ENCODE measurements at regions not wholly inside any gene's neighbourhood (a gene's known extent, or its start where the extent isn't known, plus 50 kb on each side); places are given as distances from the start of the nearest gene placed in this dataset.
A peak's percentile ranks its signal among the peaks of the same experiment; 100 is the strongest.

DNA sequence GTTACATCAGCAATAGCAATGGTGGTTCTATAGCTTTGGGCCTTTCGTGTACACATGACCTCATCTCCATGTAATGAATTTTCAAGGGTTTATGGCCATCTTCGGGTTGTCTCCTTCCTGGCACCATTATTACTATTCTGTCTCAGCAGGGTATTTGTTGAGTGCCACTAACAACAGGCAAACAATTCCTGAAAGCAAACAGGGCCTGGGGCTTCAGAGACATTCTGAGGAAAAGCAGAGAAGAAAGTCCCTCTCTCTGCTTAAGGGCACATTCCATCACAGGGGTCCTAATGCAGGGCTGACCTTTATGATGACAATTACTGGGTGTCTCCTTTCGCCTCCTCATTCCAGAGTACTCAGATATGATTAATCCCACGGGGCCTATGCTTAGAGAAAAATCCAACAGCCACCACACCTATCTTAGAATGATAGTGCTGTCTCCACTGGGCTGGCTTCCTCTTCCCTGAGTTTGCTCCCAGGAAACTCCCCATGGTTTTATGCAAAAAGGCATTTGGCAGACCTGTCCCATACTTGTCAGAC is 540.2 kb upstream of the ZNF462 start:
- no peak for DNase-seq (ENCODE audit: low read depth in 3 of 3)

DNA sequence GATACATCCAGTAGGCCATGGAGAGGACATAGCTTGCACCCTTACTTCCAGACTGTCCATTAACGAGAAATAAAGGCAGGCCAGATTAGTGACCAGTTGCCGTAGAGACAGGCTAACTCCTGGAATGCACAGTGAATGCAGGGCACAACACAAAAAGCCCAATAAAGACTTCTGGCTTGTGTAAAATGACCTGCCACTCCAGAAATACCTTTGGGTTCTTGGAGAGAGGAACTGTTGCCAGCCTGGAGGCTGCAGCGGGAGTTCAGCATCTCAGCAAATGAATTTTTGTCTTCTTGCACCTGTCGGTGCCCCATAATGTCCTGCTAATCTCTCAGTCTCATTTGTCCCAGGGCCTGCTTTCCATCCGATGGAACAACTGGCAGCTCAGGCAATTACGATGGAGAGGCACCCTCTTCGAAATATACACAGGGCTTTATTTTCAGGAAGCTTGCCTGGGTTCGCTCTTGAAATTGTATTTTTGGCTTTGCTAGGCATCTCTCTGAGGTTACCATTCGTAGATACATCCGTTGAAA is 538.8 kb upstream of the ZNF462 start:
- DNase-seq (ENCODE audit: low read depth in 3 of 3) = no peak

DNA sequence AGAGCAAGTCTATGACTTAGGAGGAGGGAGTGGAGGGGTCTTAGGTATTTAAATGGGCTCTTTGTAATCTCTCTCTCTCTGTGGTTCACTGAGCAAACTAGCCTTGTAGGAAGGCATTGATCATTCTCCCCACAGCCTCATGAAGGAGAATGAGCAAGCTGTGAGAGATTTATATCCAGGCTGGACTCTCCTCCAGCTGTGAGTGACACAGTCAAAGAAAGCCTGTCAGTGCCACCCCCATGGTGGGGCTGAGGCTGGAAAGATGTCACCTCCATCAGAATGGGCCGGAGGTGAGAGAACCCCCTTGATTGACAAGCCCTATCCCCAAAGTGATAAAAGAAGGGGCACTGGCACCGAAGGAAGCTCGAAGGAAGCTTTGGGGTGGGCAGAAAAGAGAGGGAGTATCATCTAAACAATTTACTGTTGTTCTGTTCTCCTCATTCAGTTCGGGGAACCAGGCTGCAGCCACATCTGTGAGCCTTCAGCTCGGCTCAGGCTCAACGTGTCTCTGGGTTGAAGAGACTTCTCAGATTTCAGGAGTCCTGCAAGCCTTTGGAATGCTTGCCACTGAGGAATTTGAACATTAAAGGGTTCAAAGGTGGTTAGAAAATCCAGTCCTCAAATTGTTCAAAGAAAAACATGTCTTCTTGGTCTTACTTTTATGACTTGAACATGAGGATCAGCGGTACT is 538.2 kb upstream of the ZNF462 start:
- no peak for DNase-seq (ENCODE audit: low read depth in 3 of 3)

DNA sequence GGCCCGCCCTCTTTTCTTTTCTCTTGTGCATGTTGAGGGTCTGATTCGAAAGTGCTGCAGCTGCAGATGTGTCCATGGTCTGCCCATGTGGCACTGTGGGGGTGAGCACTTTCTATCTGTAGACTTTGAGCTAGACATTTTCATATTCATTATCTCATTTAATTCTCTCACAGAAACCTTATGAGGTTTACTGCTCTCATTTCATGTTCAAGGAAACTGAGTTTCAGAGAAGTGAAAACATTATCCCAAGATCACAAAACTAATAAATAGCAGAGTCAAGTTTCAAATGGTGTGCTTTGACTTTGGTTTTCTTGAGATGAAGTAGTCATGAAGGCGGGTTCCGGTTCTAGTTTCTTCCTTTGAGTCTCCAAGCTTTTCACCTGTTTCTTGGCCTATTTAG is 536.5 kb upstream of the ZNF462 start:
- no peak for DNase-seq (ENCODE audit: low read depth in 3 of 3)

DNA sequence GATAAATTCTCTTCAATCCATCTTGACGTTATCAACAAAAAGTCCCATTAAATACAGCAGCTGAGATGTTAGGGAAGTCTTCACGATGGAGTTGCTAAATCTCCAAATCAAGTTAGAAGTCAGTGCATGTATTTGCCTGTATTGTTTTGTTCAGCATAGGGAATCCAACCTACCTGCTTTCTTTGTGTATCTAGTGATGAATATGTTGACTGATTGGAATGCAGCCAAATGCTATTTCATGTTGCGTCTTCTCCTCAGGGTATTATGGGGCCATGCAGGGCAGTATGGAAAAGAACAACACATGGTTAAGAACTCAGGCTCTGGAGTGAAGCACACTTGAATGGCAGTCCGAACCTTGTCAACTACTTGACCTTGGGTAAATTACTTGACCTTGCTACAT is 529.5 kb upstream of the ZNF462 start:
- DNase-seq (ENCODE audit: low read depth in 3 of 3) = no peak

DNA sequence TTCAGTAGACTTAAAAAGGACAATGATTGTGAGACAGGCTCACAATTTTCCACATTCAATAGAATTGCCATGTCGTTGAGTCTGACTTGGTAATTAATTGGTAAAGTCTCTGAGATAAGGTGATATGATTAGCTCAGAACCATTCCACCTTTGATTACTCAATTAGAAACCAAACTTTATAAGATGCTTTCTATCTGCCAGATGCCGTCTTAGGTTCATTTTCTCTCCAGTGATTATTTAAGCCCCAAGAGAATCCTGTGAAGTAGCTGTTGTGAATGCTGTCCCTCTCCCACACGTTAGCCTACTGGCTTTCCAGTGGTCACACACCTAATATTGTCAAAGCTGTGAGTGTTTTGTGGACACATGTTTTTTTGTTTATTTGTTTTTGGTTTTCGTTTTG is 528.9 kb upstream of the ZNF462 start:
- DNase-seq (ENCODE audit: low read depth in 3 of 3) = no peak

DNA sequence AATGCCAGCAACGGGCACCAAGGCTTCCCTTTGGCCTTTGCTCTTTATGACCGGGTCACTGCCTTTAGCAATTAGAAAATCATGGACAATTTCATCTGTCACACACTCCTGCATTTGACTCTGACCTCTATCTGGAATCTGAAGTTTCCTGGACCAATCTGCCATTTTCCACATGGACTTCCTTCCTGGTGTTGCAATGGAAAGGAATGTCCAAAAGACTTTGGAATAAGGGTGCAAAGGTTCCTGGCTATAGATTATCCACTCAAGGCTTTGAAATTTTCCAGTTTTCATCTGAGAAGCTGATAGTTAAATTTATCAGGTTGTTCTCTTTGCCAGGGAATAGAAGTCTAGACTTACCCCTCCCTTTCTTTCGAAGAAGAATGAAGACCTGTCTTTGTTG is 523.1 kb upstream of the ZNF462 start:
- DNase-seq (ENCODE audit: low read depth in 3 of 3) = no peak

DNA sequence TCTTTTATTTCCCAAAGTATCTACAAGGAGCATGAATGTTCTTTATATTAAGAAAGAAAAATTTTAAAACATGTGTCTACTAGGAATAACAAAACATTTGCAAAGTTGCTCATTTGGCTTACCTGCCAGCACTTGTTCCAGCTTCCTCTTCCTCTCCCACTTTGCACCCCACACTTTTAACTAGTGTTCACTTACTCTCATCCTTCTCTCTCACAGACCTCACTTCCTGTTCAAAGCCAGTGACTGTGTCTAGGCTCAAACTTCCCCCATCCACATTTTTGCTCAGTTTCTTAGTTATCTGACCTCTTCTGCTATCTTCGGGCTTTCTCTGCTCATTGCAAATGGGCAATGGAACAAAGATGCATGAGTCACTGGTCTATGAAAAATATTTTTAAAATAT is 512.2 kb upstream of the ZNF462 start:
- no peak for DNase-seq (ENCODE audit: low read depth in 3 of 3)

DNA sequence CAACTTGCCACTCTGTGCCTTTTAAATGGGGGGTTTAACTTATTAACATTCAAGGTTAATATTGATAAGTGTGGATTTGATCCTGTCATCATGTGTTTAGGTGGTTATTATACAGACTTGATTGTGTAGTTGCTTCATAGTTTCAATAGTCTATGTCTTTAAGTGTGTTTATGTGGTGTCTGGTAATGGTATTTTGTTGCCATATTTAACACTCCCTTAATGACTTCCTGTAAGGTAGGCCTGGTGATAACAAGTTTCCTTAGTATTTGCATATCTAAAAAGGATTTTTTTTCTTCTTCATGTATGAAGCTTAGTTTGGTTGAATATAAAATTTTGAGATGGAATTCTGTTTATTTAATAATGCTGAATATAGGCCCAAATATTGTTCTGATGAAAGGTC is 506.0 kb upstream of the ZNF462 start:
- DNase-seq (ENCODE audit: low read depth in 3 of 3) = no peak

DNA sequence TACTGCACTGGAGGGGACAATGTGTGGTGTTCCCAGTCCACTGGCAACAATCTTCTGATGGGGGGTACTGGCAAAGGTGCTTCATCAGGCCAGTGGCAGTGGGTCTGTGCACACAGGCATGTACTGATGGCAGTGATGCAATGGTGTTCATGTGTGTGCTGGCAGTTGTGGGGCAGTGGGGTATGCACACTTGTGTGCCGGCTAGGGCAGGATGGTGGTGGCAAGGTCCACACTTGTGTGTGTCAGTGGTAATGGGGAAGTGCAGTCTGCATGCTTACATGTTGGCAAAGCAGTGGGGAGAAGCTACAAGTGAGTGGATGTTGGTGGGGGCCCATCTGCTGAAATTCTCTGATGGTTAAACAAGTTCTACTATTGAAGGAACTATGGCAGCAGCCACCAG is 504.6 kb upstream of the ZNF462 start:
- peak in 1 of 3 experiments; percentile 1 for DNase-seq (ENCODE audit: low read depth in 3 of 3)

DNA sequence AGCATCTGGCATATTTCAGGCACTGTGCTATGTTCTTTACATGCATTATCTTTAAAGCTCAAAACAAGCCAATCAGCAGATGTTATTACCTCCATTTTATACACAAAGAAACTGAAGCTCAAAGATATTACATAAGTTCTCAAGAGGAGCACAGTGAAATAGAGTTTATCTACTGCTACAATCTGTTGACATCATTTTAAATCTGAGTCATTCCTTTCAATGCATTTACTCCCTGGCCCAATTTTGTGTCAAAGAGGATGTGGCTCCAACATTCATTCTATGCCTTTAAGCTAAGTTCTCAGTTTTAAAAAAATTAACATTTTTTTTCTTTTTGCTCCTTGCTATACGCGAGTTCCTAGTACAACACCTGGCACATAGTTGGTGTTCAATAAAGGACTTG is 486.3 kb upstream of the ZNF462 start:
- DNase-seq (ENCODE audit: low read depth in 3 of 3) = no peak

DNA sequence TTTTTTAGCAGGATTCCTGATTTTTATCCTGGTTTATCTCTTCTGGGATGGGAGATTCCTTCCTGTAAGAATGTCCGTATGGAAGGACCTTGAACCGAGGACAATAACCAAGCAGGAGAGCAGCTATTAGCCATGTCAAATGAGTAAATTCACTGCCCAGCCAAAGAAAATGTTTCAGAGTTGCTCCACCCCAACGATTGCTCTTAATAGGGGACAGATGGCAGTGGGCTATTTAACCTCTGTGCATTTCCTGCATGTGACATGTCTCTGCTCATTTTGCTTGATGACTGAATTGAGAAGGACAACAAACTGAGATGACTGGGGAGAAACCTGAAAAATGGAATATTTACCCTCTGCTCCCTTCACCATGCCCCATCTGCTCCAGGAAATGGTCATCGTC is 479.9 kb upstream of the ZNF462 start:
- no peak for DNase-seq (ENCODE audit: low read depth in 3 of 3)

DNA sequence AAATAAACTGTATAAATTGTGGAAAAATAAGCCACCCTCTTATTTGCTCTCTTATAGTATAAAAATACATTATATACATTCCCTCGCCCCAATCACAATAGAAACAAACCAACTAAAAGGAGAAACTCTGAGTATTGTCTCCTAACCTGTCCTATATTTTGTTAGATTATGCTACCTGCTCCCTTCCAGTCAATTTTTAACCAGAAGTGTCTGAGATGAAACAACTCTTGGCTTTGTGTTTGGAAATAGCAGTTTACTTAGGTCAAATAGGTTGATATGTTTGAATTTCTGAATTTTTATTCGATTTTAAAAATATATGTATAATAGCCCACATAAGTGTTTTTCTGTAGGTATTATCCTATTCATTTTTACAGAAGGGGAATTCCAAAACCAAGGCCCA is 475.0 kb upstream of the ZNF462 start:
- no peak for DNase-seq (ENCODE audit: low read depth in 3 of 3)

DNA sequence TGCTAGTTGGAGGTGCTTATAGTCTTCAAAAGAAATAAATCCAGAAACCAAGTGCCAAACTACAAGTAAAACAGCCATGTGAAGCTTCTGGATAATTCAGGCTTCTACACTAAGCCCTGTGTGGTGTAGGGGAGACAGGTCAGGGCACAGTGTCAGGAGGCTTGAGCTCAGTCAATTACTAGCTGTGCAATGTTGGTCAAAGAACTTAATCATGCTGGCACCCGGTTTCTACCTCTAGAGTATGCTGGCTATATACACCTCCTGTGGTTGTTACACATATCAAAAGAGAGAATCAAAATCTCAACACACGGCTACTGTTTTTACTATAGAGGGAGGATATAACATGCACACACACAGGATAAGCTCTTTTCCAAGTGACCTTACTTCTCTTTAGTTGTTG is 469.7 kb upstream of the ZNF462 start:
- no peak for DNase-seq (ENCODE audit: low read depth in 3 of 3)

DNA sequence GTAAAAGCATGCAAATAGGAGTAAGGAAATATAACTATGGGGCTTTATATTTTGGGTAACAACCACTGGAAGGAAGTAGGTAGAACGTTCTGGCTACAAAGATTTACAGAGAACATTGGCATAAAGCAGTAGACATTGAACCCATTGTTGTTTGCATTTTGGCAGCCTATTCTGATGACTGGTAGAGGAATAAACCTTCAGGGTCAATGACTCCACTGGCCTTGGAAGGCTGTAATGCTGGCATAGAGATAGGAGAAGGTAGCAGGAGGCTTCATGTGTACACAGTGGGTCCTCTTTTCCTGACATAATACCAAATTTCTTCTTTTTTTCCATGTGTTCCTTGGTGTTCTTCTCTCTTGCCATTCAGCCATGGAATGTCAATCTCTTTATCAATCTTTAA is 462.8 kb upstream of the ZNF462 start:
- DNase-seq (ENCODE audit: low read depth in 3 of 3) = no peak

DNA sequence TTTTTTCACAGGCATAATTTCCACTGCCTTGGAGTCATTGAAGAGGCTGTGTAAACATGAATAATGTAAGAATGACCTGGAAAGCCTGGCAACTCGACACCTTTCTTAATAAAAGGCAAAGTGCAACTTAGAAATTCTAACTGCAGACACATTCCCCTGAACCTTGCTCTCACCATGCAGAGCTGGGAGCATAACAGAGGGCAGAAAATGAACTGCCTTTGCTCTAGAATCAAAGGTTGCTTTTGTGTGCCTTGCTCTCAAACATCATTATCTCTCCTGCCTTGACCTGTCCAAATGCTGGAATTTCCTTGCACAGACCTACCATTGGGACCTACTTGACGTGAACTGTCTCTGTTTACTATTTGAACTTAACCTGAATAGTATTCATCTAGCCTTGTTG is 462.0 kb upstream of the ZNF462 start:
- no peak for DNase-seq (ENCODE audit: low read depth in 3 of 3)

DNA sequence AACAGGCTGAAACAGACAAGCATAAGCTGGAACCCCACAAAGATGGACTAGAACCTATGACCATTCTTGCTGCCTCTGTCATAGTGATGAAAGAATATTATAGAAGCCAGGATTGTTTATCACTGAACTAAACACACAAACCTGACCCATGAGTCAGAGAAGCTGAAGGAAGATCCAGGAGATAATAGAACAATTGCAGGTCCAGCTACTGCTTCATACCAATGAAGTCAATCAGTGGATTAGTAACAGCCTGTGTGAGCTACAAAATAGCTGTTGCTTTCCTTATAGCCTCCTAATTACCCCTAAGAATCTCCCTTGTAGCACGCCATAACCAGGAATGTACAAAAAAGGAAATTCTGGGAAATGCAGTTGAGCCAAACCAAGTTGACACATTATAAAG is 459.9 kb upstream of the ZNF462 start:
- DNase-seq (ENCODE audit: low read depth in 3 of 3) = no peak

DNA sequence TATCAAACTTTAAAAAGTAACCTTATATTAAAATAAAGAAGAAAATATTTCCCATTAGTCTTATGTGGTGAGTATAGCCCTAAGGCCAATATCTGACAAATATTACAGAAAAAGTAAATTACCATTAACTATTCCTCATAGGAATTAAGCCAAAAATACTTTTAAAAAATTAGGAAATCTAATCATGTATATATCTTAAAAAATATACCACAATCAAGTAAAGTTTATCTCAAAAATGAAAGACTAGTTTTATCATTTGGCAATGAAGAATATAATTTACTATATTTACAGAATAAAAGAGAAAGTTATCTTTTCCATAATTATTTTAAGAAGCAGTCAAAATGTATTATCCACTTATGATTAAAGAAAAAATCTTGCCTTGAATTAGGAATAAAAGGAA is 458.8 kb upstream of the ZNF462 start:
- no peak for DNase-seq (ENCODE audit: low read depth in 3 of 3)

DNA sequence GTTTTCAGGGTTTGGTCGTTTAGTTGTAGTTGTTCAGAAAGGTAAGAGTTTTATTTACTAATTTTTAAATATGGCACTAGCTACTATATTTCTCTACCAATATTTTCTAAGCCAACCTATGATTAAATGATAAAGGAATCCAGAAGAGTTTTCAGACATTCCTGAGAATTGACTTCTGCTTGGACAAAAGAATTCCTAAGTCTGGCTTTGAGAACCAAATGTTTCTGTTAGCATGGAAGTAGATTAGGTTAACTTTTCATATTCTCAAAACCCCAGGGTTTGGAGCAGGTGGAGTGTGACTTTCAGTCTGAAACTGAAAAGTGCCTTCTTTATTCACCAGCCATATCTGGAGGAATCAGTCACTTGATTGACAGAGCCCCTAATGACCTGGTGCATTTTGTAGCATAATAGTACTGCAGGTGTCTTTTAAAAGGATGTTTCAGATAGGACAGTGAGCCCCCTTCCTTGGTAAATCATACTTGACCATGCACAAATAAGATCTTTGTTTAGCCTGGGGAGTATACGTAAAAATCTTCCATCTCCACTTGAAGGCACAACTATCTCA is 457.0 kb upstream of the ZNF462 start:
- DNase-seq (ENCODE audit: low read depth in 3 of 3) = no peak

DNA sequence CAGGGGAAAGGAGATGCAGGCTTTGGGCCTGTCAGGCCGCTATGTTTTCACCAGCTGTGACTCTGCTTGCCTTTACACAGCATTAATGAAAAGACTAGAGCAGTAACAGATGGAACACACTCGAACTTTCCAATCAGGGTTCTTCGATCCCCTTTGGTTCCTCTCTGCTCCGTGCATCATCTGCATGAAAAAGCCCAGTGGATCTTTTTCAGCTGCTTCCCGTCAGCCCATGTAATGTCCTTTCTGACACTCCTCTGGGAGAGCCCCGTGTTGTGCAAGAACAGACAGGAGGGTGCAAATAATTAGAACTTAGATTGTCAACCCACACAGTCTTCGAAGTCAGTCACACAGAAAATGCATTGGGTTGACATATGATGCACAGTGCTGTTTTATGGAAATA is 448.9 kb upstream of the ZNF462 start:
- no peak for DNase-seq (ENCODE audit: low read depth in 3 of 3)

DNA sequence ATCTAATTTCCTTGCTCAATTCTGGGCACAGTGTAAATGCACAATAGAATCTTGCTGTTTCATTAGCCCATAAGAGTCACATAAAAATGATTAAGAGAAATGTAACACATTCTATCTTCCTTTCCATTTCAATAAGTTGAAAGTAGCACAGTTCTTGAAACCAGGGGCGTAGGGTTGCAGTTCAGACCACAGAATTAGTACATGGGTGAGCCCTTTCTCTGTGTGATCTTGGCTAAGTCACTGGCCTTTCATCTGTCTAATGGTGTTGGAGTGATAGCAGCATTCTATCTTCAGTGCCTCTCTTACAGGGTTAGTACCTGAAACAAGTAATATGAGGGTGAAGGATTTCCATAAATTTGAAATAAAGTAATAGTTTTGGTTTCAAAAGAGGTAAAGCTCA is 445.3 kb upstream of the ZNF462 start:
- no peak for DNase-seq (ENCODE audit: low read depth in 3 of 3)

DNA sequence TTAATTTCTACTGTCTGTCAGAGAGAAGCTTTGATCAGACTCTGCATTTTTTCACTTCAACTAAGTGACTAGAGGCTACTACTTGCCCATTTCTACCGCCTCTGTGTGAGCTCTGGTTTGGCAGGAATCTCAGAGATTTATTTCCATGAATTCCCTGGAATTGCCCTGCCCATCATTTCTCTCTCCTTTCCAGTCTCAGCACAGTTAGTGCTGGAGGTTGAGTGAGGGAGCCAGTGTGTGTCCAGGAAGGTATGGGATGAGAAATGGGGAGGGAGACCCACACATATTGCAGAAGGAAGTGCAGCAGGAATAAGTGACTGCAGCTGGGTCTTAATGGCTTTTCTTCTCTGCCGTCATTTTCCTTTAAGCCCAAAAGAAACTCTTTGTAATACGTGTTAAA is 443.1 kb upstream of the ZNF462 start:
- DNase-seq (ENCODE audit: low read depth in 3 of 3) = no peak

DNA sequence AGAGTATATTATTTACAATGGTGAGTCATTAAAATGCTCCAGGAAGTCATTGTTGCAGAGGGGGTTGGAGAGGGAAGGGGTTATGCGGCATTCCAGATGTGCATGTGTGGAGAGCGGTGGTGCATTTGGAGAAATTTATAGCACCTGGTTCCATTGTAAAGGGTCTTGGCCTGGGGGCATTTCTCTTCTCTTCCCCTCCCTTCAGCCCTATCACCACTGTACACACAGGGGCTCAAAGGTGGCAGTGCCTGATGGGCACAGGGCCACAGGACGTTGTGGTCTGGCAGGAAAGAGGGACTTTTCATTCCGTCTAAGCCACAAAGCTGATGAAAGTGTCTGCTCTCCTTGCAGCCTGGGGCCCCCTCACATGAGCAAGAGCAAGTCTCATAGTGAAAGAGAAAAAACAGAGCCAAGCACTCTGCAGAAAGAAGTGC is 442.4 kb upstream of the ZNF462 start:
- DNase-seq (ENCODE audit: low read depth in 3 of 3) = no peak

DNA sequence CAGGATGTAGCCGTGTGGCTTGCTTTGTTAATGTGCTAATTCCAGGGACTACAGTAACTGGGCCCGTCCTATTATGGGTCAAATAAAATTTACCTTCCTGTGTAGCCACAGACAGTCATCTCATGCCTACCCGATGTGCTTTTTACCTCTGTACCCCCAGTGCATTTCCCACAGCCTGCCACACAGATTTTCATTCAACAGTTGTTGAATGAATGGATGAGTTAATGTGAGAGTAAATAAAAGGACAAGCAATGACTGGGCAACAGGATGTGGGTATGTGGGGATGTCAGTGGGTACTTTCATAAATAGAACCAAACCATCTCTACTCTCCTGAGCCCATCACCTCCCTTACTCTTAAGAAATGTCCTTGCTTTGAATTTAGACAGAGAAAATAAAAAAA is 441.2 kb upstream of the ZNF462 start:
- DNase-seq (ENCODE audit: low read depth in 3 of 3) = no peak

Measured in stimulated activated CD4-positive, alpha-beta T cell treated with anti-CD3 and anti-CD28 coated beads, TNF-alpha, amount 100 ng/mL, for 4 hours (primary cell).